HUES6 (cell line): ENCODE measurements at regions not wholly inside any gene's neighbourhood (a gene's known extent, or its start where the extent isn't known, plus 50 kb on each side); places are given as distances from the start of the nearest gene placed in this dataset.
A peak's percentile ranks its signal among the peaks of the same experiment; 100 is the strongest.
"Not testable (repeated sequence)": the region's sequence is repeated elsewhere in the genome, so short reads cannot be mapped to it uniquely, and the experiment has no call there.

Source experiments
- H3K27ac ChIP-seq: 2 replicates; pipeline ENCODE4 v1.7.0; 2013; ENCODE audit warnings: low read depth, mild to moderate bottlenecking, low read length, inconsistent platforms
- H3K27me3 ChIP-seq: 2 replicates; pipeline ENCODE4 v1.6.1; 2013; ENCODE audit warnings: low read length; ENCODE audit not compliant: control insufficient read depth, insufficient read depth
- H3K36me3 ChIP-seq: 2 replicates; pipeline ENCODE4 v1.6.1; 2013; ENCODE audit warnings: low read length; ENCODE audit not compliant: control insufficient read depth, insufficient read depth
- H3K4me1 ChIP-seq: 2 replicates; pipeline ENCODE4 v1.6.1; 2013; ENCODE audit warnings: low read length; ENCODE audit not compliant: control insufficient read depth, insufficient read depth
- H3K4me3 ChIP-seq: 2 replicates; pipeline ENCODE4 v1.5.1; 2013; ENCODE audit warnings: low read depth, low read length
- H3K9ac ChIP-seq: one replicate; pipeline ENCODE4 v1.6.1; 2013; ENCODE audit warnings: mild to moderate bottlenecking, low read length
- H3K9me3 ChIP-seq: 2 replicates; pipeline ENCODE4 v1.6.1; 2013; ENCODE audit warnings: low read depth, low read length; ENCODE audit not compliant: control insufficient read depth, insufficient read depth

- no peak overlapping the region for H3K4me3 ChIP-seq
- H3K9ac ChIP-seq, result no peak overlapping the region
- H3K36me3 ChIP-seq, result no peaks in the 10 kb centered on the region
- peaks cover 23% of the 10 kb centered on the region for H3K4me1 ChIP-seq
- no peak overlapping the region for H3K27ac ChIP-seq
- H3K27me3 ChIP-seq, result no peaks in the 10 kb centered on the region
- no peaks in the 10 kb centered on the region; the same call in 1 of the 2 replicates for H3K9me3 ChIP-seq
Observed at GRCh38 chr16:65244787-65245186, 122.9 kb upstream of the CDH11 start.

- Histone ChIP-seq H3K27me3 (no peaks in the 10 kb centered on the region), H3K4me1 (peaks cover 22% of the 10 kb centered on the region), H3K9me3 (no peaks in the 10 kb centered on the region), H3K27ac (peak overlapping the region; percentile 100), H3K9ac (peak overlapping the region; percentile 91), H3K4me3 (peak overlapping the region; percentile 82), H3K36me3 (peaks cover 15% of the 10 kb centered on the region)
Observed at GRCh38 chr16:65235339-65236177, 113.7 kb upstream of the CDH11 start.

GRCh38 chr16:65234721-65235320, 113.0 kb upstream of the CDH11 start:
- Histone ChIP-seq H3K4me3 (peak overlapping the region; percentile 82), H3K9ac (peak overlapping the region; percentile 99), H3K4me1 (peaks cover 16% of the 10 kb centered on the region), H3K27ac (peak overlapping the region; percentile 100), H3K36me3 (peaks cover 18% of the 10 kb centered on the region)
- H3K27me3 ChIP-seq, H3K9me3 ChIP-seq: not testable (repeated sequence)

- Histone ChIP-seq H3K9me3 (no peaks in the 10 kb centered on the region), H3K4me3 (peak overlapping the region; percentile 39; the same call in 1 of the 2 replicates), H3K9ac (no peak overlapping the region), H3K36me3 (peaks cover 43% of the 10 kb centered on the region), H3K4me1 (peaks cover 37% of the 10 kb centered on the region), H3K27me3 (no peaks in the 10 kb centered on the region), H3K27ac (peak overlapping the region; percentile 15; the same call in 1 of the 2 replicates)
Observed at GRCh38 chr16:65229191-65229662, 107.4 kb upstream of the CDH11 start.

GRCh38 chr16:65227150-65227835, 105.4 kb upstream of the CDH11 start:
- H3K27me3 ChIP-seq, result no peaks in the 10 kb centered on the region
- H3K27ac ChIP-seq, result no peak overlapping the region
- no peak overlapping the region for H3K9ac ChIP-seq
- H3K36me3 ChIP-seq, result peaks cover 36% of the 10 kb centered on the region
- H3K4me1 ChIP-seq, result peaks cover 56% of the 10 kb centered on the region
- H3K4me3 ChIP-seq, result no peak overlapping the region
- H3K9me3 ChIP-seq, result no peaks in the 10 kb centered on the region

- no peaks in the 10 kb centered on the region for H3K9me3 ChIP-seq
Observed at GRCh38 chr16:65226077-65226476, 104.2 kb upstream of the CDH11 start.

GRCh38 chr16:65225488-65225887, 103.6 kb upstream of the CDH11 start:
- H3K27me3 ChIP-seq, result peaks cover 12% of the 10 kb centered on the region; the same call in 1 of the 2 replicates
- peaks cover 56% of the 10 kb centered on the region for H3K4me1 ChIP-seq
- H3K9me3 ChIP-seq, result no peaks in the 10 kb centered on the region
- H3K9ac ChIP-seq, result no peak overlapping the region
- no peak overlapping the region for H3K4me3 ChIP-seq
- H3K36me3 ChIP-seq, result peaks cover 28% of the 10 kb centered on the region
- no peak overlapping the region for H3K27ac ChIP-seq

More at GRCh38 chr16:65226077-65226476, 104.2 kb upstream of the CDH11 start:
- H3K4me3 ChIP-seq, result no peak overlapping the region
- H3K36me3 ChIP-seq, result peaks cover 28% of the 10 kb centered on the region
- H3K27me3 ChIP-seq, result peaks cover 7% of the 10 kb centered on the region; the same call in 1 of the 2 replicates
- no peak overlapping the region for H3K9ac ChIP-seq
- H3K4me1 ChIP-seq, result peaks cover 56% of the 10 kb centered on the region
- H3K27ac ChIP-seq, result no peak overlapping the region

- H3K4me3 ChIP-seq, result no peak overlapping the region
- H3K9me3 ChIP-seq, result no peaks in the 10 kb centered on the region
- H3K36me3 ChIP-seq, result peaks cover 26% of the 10 kb centered on the region
- H3K9ac ChIP-seq, result no peak overlapping the region
- peaks cover 58% of the 10 kb centered on the region for H3K4me1 ChIP-seq
- H3K27ac ChIP-seq, result no peak overlapping the region
- H3K27me3 ChIP-seq, result peaks cover 13% of the 10 kb centered on the region; the same call in 1 of the 2 replicates
Observed at GRCh38 chr16:65224994-65225393, 103.1 kb upstream of the CDH11 start.

- peaks cover 23% of the 10 kb centered on the region for H3K36me3 ChIP-seq
- no peaks in the 10 kb centered on the region for H3K9me3 ChIP-seq
- H3K4me3 ChIP-seq, result no peak overlapping the region
- peaks cover 17% of the 10 kb centered on the region; the same call in 1 of the 2 replicates for H3K27me3 ChIP-seq
- H3K4me1 ChIP-seq, result peaks cover 59% of the 10 kb centered on the region
- H3K27ac ChIP-seq, result no peak overlapping the region
- peak overlapping the region; percentile 5 for H3K9ac ChIP-seq
Observed at GRCh38 chr16:65224471-65224870, 102.6 kb upstream of the CDH11 start.

GRCh38 chr16:65223335-65223734, 101.5 kb upstream of the CDH11 start:
- Histone ChIP-seq H3K4me3 (no peak overlapping the region), H3K27me3 (peaks cover 23% of the 10 kb centered on the region; the same call in 1 of the 2 replicates), H3K4me1 (peaks cover 55% of the 10 kb centered on the region), H3K9me3 (no peaks in the 10 kb centered on the region), H3K9ac (peak overlapping the region; percentile 4), H3K27ac (peak overlapping the region; percentile 11; the same call in 1 of the 2 replicates), H3K36me3 (peaks cover 12% of the 10 kb centered on the region)
